Middle frontal gyrus (tissue), 1 donor: ENCODE measurements at regions not wholly inside any gene's neighbourhood (a gene's known extent, or its start where the extent isn't known, plus 50 kb on each side); places are given as distances from the start of the nearest gene placed in this dataset.

ENCODE experiments used
- DNase-seq: peaks from one replicate; pipeline ENCODE4 v3.0.0-alpha.2; 2015; ENCODE audit warnings: low spot score; ENCODE audit errors: extremely low spot score

- DNase-seq, result no peak
These were observed 475.7 kb downstream of the PRKD1 start for GRCh38 chr14:29451941-29452340.

GRCh38 chr14:29453045-29453444 is 474.6 kb downstream of the PRKD1 start:
- DNase-seq, result no peak

GRCh38 chr14:29454026-29454693 is 473.5 kb downstream of the PRKD1 start:
- no peak for DNase-seq

- DNase-seq, result no peak
These were observed 469.1 kb downstream of the PRKD1 start for GRCh38 chr14:29458547-29458946.

GRCh38 chr14:29459531-29459930 is 468.1 kb downstream of the PRKD1 start:
- DNase-seq, result no peak

GRCh38 chr14:29459969-29460560 is 467.6 kb downstream of the PRKD1 start:
- no peak for DNase-seq

- DNase-seq, result no peak
These were observed 466.5 kb downstream of the PRKD1 start for GRCh38 chr14:29461101-29461500.

- DNase-seq, result no peak
These were observed 466.1 kb downstream of the PRKD1 start for GRCh38 chr14:29461506-29461905.

- DNase-seq, result no peak
These were observed 465.3 kb downstream of the PRKD1 start for GRCh38 chr14:29462321-29462720.

GRCh38 chr14:29462772-29463171 is 464.9 kb downstream of the PRKD1 start:
- DNase-seq, result no peak

- DNase-seq, result no peak
These were observed 463.8 kb downstream of the PRKD1 start for GRCh38 chr14:29463727-29464395.

GRCh38 chr14:29465095-29465494 is 462.6 kb downstream of the PRKD1 start:
- DNase-seq, result no peak

GRCh38 chr14:29475641-29476040 is 452.0 kb downstream of the PRKD1 start:
- no peak for DNase-seq

GRCh38 chr14:29486132-29486531 is 441.5 kb downstream of the PRKD1 start:
- no peak for DNase-seq

GRCh38 chr14:29489911-29490425 is 437.7 kb downstream of the PRKD1 start:
- DNase-seq, result peak; percentile 49

- DNase-seq, result no peak
These were observed 433.8 kb downstream of the PRKD1 start for GRCh38 chr14:29493849-29494248.

GRCh38 chr14:29494312-29494711 is 433.3 kb downstream of the PRKD1 start:
- DNase-seq, result no peak

GRCh38 chr14:29503903-29504302 is 423.7 kb downstream of the PRKD1 start:
- DNase-seq, result no peak

- DNase-seq, result no peak
These were observed 409.3 kb downstream of the PRKD1 start for GRCh38 chr14:29518335-29518734.

GRCh38 chr14:29521526-29522137 is 406.0 kb downstream of the PRKD1 start:
- no peak for DNase-seq
